BE2C (cell line): ENCODE measurements at regions not wholly inside any gene's neighbourhood (a gene's known extent, or its start where the extent isn't known, plus 50 kb on each side); places are given as distances from the start of the nearest gene placed in this dataset.

Experiments
- DNase-seq: peaks from one replicate; pipeline ENCODE4 v3.0.0-alpha.2; 2020
- H3K27me3 ChIP-seq: fragments of 250-450 bp; sonication (Bioruptor Pico); 2 replicates; pipeline ENCODE4 v1.5.1; 2020; ENCODE audit warnings: mild to moderate bottlenecking
- H3K36me3 ChIP-seq: fragments of 250-450 bp; sonication (Bioruptor Pico); 2 replicates; pipeline ENCODE4 v1.5.1; 2020; ENCODE audit warnings: mild to moderate bottlenecking
- H3K4me1 ChIP-seq: fragments of 250-450 bp; sonication (Bioruptor Pico); 2 replicates; pipeline ENCODE4 v1.5.1; 2020
- H3K4me3 ChIP-seq: 2 replicates; pipeline ENCODE4 v1.5.1; 2011; ENCODE audit warnings: low read depth, low read length
- H3K9me3 ChIP-seq: fragments of 250-450 bp; sonication (Bioruptor Pico); 2 replicates; pipeline ENCODE4 v1.5.1; 2020
- CTCF ChIP-seq: IDR thresholded peaks from 2 replicates; pipeline ENCODE4 v1.5.1; 2012; ENCODE audit warnings: mild to moderate bottlenecking, low read depth, low read length

GRCh38 chr7:26100406-26101339, 51.3 kb upstream of the NFE2L3 start:
- Histone ChIP-seq H3K4me3 (no peak overlapping the region), H3K4me1 (no peaks in the 10 kb centered on the region), H3K36me3 (no peaks in the 10 kb centered on the region), H3K9me3 (no peaks in the 10 kb centered on the region), H3K27me3 (peaks cover 45% of the 10 kb centered on the region)
- DNase-seq = no peak
- TF ChIP-seq CTCF = no peak

GRCh38 chr7:26101361-26102151, 50.4 kb upstream of the NFE2L3 start:
- TF ChIP-seq CTCF = no peak
- DNase-seq = no peak
- no peaks in the 10 kb centered on the region for H3K4me1 ChIP-seq
- H3K9me3 ChIP-seq = no peaks in the 10 kb centered on the region
- H3K27me3 ChIP-seq = peaks cover 47% of the 10 kb centered on the region
- H3K4me3 ChIP-seq = no peak overlapping the region
- H3K36me3 ChIP-seq = no peaks in the 10 kb centered on the region

- Histone ChIP-seq H3K4me3 (no peak overlapping the region), H3K9me3 (no peaks in the 10 kb centered on the region), H3K36me3 (no peaks in the 10 kb centered on the region), H3K4me1 (no peaks in the 10 kb centered on the region), H3K27me3 (peaks cover 44% of the 10 kb centered on the region)
- no peak for DNase-seq
- TF ChIP-seq CTCF = no peak
Observed at GRCh38 chr7:26102176-26102575, 49.8 kb upstream of the NFE2L3 start.
